Left lung (tissue), 4 donors: ENCODE measurements at regions not wholly inside any gene's neighbourhood (a gene's known extent, or its start where the extent isn't known, plus 50 kb on each side); places are given as distances from the start of the nearest gene placed in this dataset.

Experiments
- ATAC-seq: fragments of 200-7000 bp; cut with Tn5 transposase; one replicate; pipeline ENCODE4 v1.9.1; 2020; ENCODE audit warnings: moderate library complexity
- DNase-seq, 4 donors: peaks; one replicate each; pipeline ENCODE4 v3.0.0-alpha.2; 2013 to 2020
- H3K27ac ChIP-seq, 2 donors: fragments of 200-600 bp; sonication (generic) in 1 of 2; one replicate each; pipeline versions ENCODE4 v1.5.0 to v1.8.0; 2020 to 2021
- H3K27me3 ChIP-seq, 2 donors: fragments of 200-600 bp; sonication (generic) in 1 of 2; one replicate each; pipeline versions ENCODE4 v1.5.0 to v1.8.0; 2020 to 2021
- H3K36me3 ChIP-seq, 2 donors: fragments of 200-600 bp; sonication (generic) in 1 of 2; one replicate each; pipeline versions ENCODE4 v1.5.0 to v1.8.0; 2020 to 2021
- H3K4me1 ChIP-seq, 2 donors: fragments of 200-600 bp; one replicate each; pipeline ENCODE4 v1.8.0; 2021
- H3K4me3 ChIP-seq, 2 donors: fragments of 200-600 bp; sonication (generic) in 1 of 2; one replicate each; pipeline versions ENCODE4 v1.5.0 to v1.8.0; 2020 to 2021; ENCODE audit warnings: mild to moderate bottlenecking in 1 of 2
- H3K9me3 ChIP-seq, 2 donors: fragments of 200-600 bp; sonication (generic) in 1 of 2; one replicate each; pipeline versions ENCODE4 v1.5.0 to v1.8.0; 2020 to 2021
- CTCF ChIP-seq, 2 donors: fragments of 200-600 bp; sonication (generic) in 1 of 2; IDR thresholded peaks; one replicate each; pipeline versions ENCODE4 v1.5.0 to v1.8.0; 2021; ENCODE audit warnings: antibody characterized with exemption in 2 of 2
- intact Hi-C, 2 donors: fragments of 100-400 bp; cut with DNase I; formaldehyde crosslinking; loops; one replicate each; pipeline versions ENCODE4 v1.11.2 to v1.14.2; 2022
- donor health status: DM: no; HTN: yes; CAD: no.
- donor health status: DM: no; HTN: no; CAD: no.

- H3K27ac ChIP-seq: no peak overlapping the region
- no peak for TF ChIP-seq CTCF (IDR thresholded peaks at IDR 0.05)
- H3K9me3 ChIP-seq: peaks cover 0 to 6% of the 10 kb centered on the region in 2 donors
- DNase-seq: no peak
- H3K36me3 ChIP-seq: no peaks in the 10 kb centered on the region
- no peak overlapping the region for H3K4me3 ChIP-seq
- intact Hi-C loops: no loop called here
- no peaks in the 10 kb centered on the region for H3K4me1 ChIP-seq
- no peak for ATAC-seq
- no peaks in the 10 kb centered on the region for H3K27me3 ChIP-seq
Observed at GRCh38 chr6:92446052-92446451, 973.3 kb downstream of the EPHA7 start.

GRCh38 chr6:92433911-92434310, 985.4 kb downstream of the EPHA7 start:
- Histone ChIP-seq H3K9me3 (no peaks in the 10 kb centered on the region), H3K27me3 (no peaks in the 10 kb centered on the region), H3K27ac (no peak overlapping the region), H3K4me3 (no peak overlapping the region), H3K36me3 (no peaks in the 10 kb centered on the region), H3K4me1 (no peaks in the 10 kb centered on the region)
- ATAC-seq (no peak), DNase-seq (no peak)
- TF ChIP-seq CTCF (IDR thresholded peaks at IDR 0.05): no peak
- intact Hi-C loops: no loop called here

- Histone ChIP-seq H3K4me3 (no peak overlapping the region), H3K27ac (no peak overlapping the region), H3K9me3 (no peaks in the 10 kb centered on the region), H3K27me3 (no peaks in the 10 kb centered on the region), H3K4me1 (no peaks in the 10 kb centered on the region), H3K36me3 (no peaks in the 10 kb centered on the region)
- TF ChIP-seq CTCF (IDR thresholded peaks at IDR 0.05): no peak
- DNase-seq: no peak
- ATAC-seq: no peak
- intact Hi-C loops: no loop called here
Observed at GRCh38 chr6:92431502-92431901, 987.9 kb downstream of the EPHA7 start.

- Histone ChIP-seq H3K36me3 (no peaks in the 10 kb centered on the region), H3K9me3 (no peaks in the 10 kb centered on the region), H3K27ac (no peak overlapping the region), H3K4me3 (no peak overlapping the region), H3K27me3 (no peaks in the 10 kb centered on the region), H3K4me1 (no peaks in the 10 kb centered on the region)
- DNase-seq (no peak), ATAC-seq (no peak)
- intact Hi-C loops: no loop called here
- TF ChIP-seq CTCF (IDR thresholded peaks at IDR 0.05): no peak
Observed at GRCh38 chr6:92428448-92428847, 990.9 kb downstream of the EPHA7 start.

- Histone ChIP-seq H3K27me3 (no peaks in the 10 kb centered on the region), H3K4me1 (no peaks in the 10 kb centered on the region), H3K27ac (no peak overlapping the region), H3K9me3 (no peaks in the 10 kb centered on the region), H3K36me3 (no peaks in the 10 kb centered on the region), H3K4me3 (no peak overlapping the region)
- intact Hi-C loops: no loop called here
- ATAC-seq (no peak), DNase-seq (no peak)
- TF ChIP-seq CTCF (IDR thresholded peaks at IDR 0.05): no peak
Observed at GRCh38 chr6:92427453-92427852, 991.9 kb downstream of the EPHA7 start.
